NCI-H748 (cell line): ENCODE measurements at regions not wholly inside any gene's neighbourhood (a gene's known extent, or its start where the extent isn't known, plus 50 kb on each side); places are given as distances from the start of the nearest gene placed in this dataset.
"Not testable (repeated sequence)": the region's sequence is repeated elsewhere in the genome, so short reads cannot be mapped to it uniquely, and the experiment has no call there.

Experiments
- DNase-seq: peaks from one replicate; lab custom pipeline; 2025; ENCODE audit not compliant: unreplicated experiment; lab: John Stamatoyannopoulos, UW

- not testable (repeated sequence) for DNase-seq
These were observed 224.7 kb downstream of the LNPK start for GRCh38 chr2:175777337-175777736.

- no peak for DNase-seq
These were observed 232.9 kb downstream of the LNPK start for GRCh38 chr2:175769200-175769599.

GRCh38 chr2:175766880-175767279 is 235.2 kb downstream of the LNPK start:
- no peak for DNase-seq

- no peak for DNase-seq
These were observed 246.2 kb downstream of the LNPK start for GRCh38 chr2:175755656-175756386.

GRCh38 chr2:175755169-175755568 is 246.9 kb downstream of the LNPK start:
- DNase-seq = no peak

- DNase-seq = no peak
These were observed 251.9 kb downstream of the LNPK start for GRCh38 chr2:175750195-175750594.

GRCh38 chr2:175745911-175746310 is 256.2 kb downstream of the LNPK start:
- DNase-seq = no peak

- DNase-seq = no peak
These were observed 258.1 kb downstream of the LNPK start for GRCh38 chr2:175744000-175744399.

GRCh38 chr2:175743011-175743410 is 259.1 kb downstream of the LNPK start:
- DNase-seq = no peak

GRCh38 chr2:175742367-175742766 is 259.7 kb downstream of the LNPK start:
- DNase-seq = no peak

GRCh38 chr2:175741164-175741563 is 260.9 kb downstream of the LNPK start:
- DNase-seq = no peak

- peak; percentile 58 for DNase-seq
These were observed 264.2 kb downstream of the LNPK start for GRCh38 chr2:175737722-175738361.

GRCh38 chr2:175734686-175735085 is 267.4 kb downstream of the LNPK start:
- DNase-seq = peak; percentile 48

- no peak for DNase-seq
These were observed 269.5 kb downstream of the LNPK start for GRCh38 chr2:175732531-175732930.

- DNase-seq = no peak
These were observed 272.0 kb downstream of the LNPK start for GRCh38 chr2:175730050-175730449.

- no peak for DNase-seq
These were observed 272.9 kb downstream of the LNPK start for GRCh38 chr2:175729049-175729706.

- no peak for DNase-seq
These were observed 274.0 kb downstream of the LNPK start for GRCh38 chr2:175728032-175728431.

GRCh38 chr2:175726223-175726622 is 275.8 kb downstream of the LNPK start:
- no peak for DNase-seq

- peak; percentile 78 for DNase-seq
These were observed 292.8 kb downstream of the LNPK start for GRCh38 chr2:175709248-175709647.

- DNase-seq = no peak
These were observed 294.7 kb downstream of the LNPK start for GRCh38 chr2:175707322-175707721.

- not testable (repeated sequence) for DNase-seq
These were observed 297.5 kb downstream of the LNPK start for GRCh38 chr2:175704568-175704967.

- no peak for DNase-seq
These were observed 304.0 kb downstream of the LNPK start for GRCh38 chr2:175698061-175698460.
